Nephron (organoid): ENCODE measurements at regions not wholly inside any gene's neighbourhood (a gene's known extent, or its start where the extent isn't known, plus 50 kb on each side); places are given as distances from the start of the nearest gene placed in this dataset.

Source experiments
- H3K27ac Mint-ChIP-seq, 3 experiments: 2 replicates each; pipeline ENCODE4 v1.8.0; 2020; ENCODE audit warnings: mixed read lengths in 3 of 3, mild to moderate bottlenecking in 2 of 3, moderate library complexity in 1 of 3
- H3K27me3 Mint-ChIP-seq: 2 replicates; pipeline ENCODE4 v1.8.0; 2021; ENCODE audit warnings: low read depth, mild to moderate bottlenecking, moderate library complexity, mixed read lengths
- H3K36me3 Mint-ChIP-seq: 2 replicates; pipeline ENCODE4 v1.8.0; 2020; ENCODE audit warnings: low read depth, mixed read lengths
- H3K4me1 Mint-ChIP-seq: 2 replicates; pipeline ENCODE4 v1.8.0; 2020; ENCODE audit warnings: mixed read lengths
- H3K4me3 Mint-ChIP-seq, 3 experiments: 2 replicates each; pipeline ENCODE4 v1.8.0; 2020; ENCODE audit warnings: mild to moderate bottlenecking in 3 of 3, mixed read lengths in 3 of 3, moderate library complexity in 2 of 3
- H3K9me3 Mint-ChIP-seq: 2 replicates; pipeline ENCODE4 v1.8.0; 2020; ENCODE audit warnings: mixed read lengths
- CTCF ChIP-seq, 3 experiments: fragments of 200-600 bp; sonication (generic); IDR thresholded peaks; one replicate each; pipeline ENCODE4 v1.5.0; 2021; ENCODE audit warnings: antibody characterized with exemption in 3 of 3; ENCODE audit not compliant: unreplicated experiment in 3 of 3

- H3K4me1 Mint-ChIP-seq: peaks cover 8% of the 10 kb centered on the region
- peaks cover 10% of the 10 kb centered on the region for H3K36me3 Mint-ChIP-seq
- H3K27me3 Mint-ChIP-seq: peaks cover 42% of the 10 kb centered on the region
- peaks cover 20% of the 10 kb centered on the region for H3K9me3 Mint-ChIP-seq
- no peak overlapping the region for H3K27ac Mint-ChIP-seq
- no peak for TF ChIP-seq CTCF (IDR thresholded peaks at IDR 0.05; ENCODE audit: unreplicated experiment in 3 of 3)
- H3K4me3 Mint-ChIP-seq: no peak overlapping the region
Measured at GRCh38 chr6:163844357-163844756, 429.8 kb downstream of the QKI start.

GRCh38 chr6:163843218-163843617 lies 428.7 kb downstream of the QKI start:
- Mint-ChIP-seq H3K4me3 (no peak overlapping the region), H3K36me3 (peaks cover 10% of the 10 kb centered on the region), H3K27me3 (peaks cover 46% of the 10 kb centered on the region), H3K9me3 (peaks cover 9% of the 10 kb centered on the region), H3K27ac (peak overlapping the region in 1 of 3 experiments; percentile 18), H3K4me1 (peaks cover 18% of the 10 kb centered on the region)
- TF ChIP-seq CTCF (IDR thresholded peaks at IDR 0.05; ENCODE audit: unreplicated experiment in 3 of 3): no peak

- peaks cover 42% of the 10 kb centered on the region for H3K27me3 Mint-ChIP-seq
- no peak overlapping the region for H3K4me3 Mint-ChIP-seq
- H3K36me3 Mint-ChIP-seq: peaks cover 10% of the 10 kb centered on the region
- H3K9me3 Mint-ChIP-seq: peaks cover 4% of the 10 kb centered on the region
- no peak overlapping the region for H3K27ac Mint-ChIP-seq
- peaks cover 26% of the 10 kb centered on the region for H3K4me1 Mint-ChIP-seq
- TF ChIP-seq CTCF (IDR thresholded peaks at IDR 0.05; ENCODE audit: unreplicated experiment in 3 of 3): no peak
Measured at GRCh38 chr6:163842467-163842866, 427.9 kb downstream of the QKI start.

GRCh38 chr6:163841733-163842132 lies 427.2 kb downstream of the QKI start:
- H3K9me3 Mint-ChIP-seq: peaks cover 4% of the 10 kb centered on the region
- peaks cover 10% of the 10 kb centered on the region for H3K36me3 Mint-ChIP-seq
- H3K4me1 Mint-ChIP-seq: peaks cover 33% of the 10 kb centered on the region
- no peak overlapping the region for H3K4me3 Mint-ChIP-seq
- H3K27me3 Mint-ChIP-seq: peaks cover 40% of the 10 kb centered on the region
- H3K27ac Mint-ChIP-seq: no peak overlapping the region
- TF ChIP-seq CTCF (IDR thresholded peaks at IDR 0.05; ENCODE audit: unreplicated experiment in 3 of 3): no peak

GRCh38 chr6:163841326-163841725 lies 426.8 kb downstream of the QKI start:
- peaks cover 10% of the 10 kb centered on the region for H3K36me3 Mint-ChIP-seq

More at GRCh38 chr6:163841326-163841725, 426.8 kb downstream of the QKI start:
- Mint-ChIP-seq H3K27me3 (peaks cover 42% of the 10 kb centered on the region), H3K27ac (peak overlapping the region in 1 of 3 experiments; percentile 66), H3K4me3 (no peak overlapping the region), H3K9me3 (peaks cover 4% of the 10 kb centered on the region), H3K4me1 (peaks cover 37% of the 10 kb centered on the region)
- no peak for TF ChIP-seq CTCF (IDR thresholded peaks at IDR 0.05; ENCODE audit: unreplicated experiment in 3 of 3)
